GM23338 (cell line): ENCODE measurements at regions not wholly inside any gene's neighbourhood (a gene's known extent, or its start where the extent isn't known, plus 50 kb on each side); places are given as distances from the start of the nearest gene placed in this dataset.

Experiments
- ATAC-seq: fragments of 200-7000 bp; cut with Tn5 transposase; 3 replicates; pipeline ENCODE4 v1.9.1; 2020
- DNase-seq: peaks from one replicate; pipeline ENCODE4 v3.0.0-alpha.2; 2015; ENCODE audit warnings: low spot score
- H2AFZ ChIP-seq: fragments of 200-600 bp; sonication (generic); 2 replicates; pipeline ENCODE4 v1.8.0; 2016; ENCODE audit warnings: antibody characterized with exemption, mild to moderate bottlenecking, moderate library complexity
- H3F3A ChIP-seq: fragments of 200-600 bp; sonication (generic); replicated peaks from 2 replicates; pipeline ENCODE4 v1.8.0; 2017; ENCODE audit warnings: antibody characterized with exemption, mixed run types, low read depth
- H3K27ac ChIP-seq: fragments of 200-600 bp; sonication (generic); 2 replicates; pipeline ENCODE4 v1.6.1; 2016; ENCODE audit warnings: low read depth
- H3K27me3 ChIP-seq: fragments of 200-600 bp; sonication (generic); 2 replicates; pipeline ENCODE4 v1.8.0; 2016; ENCODE audit warnings: mild to moderate bottlenecking, mixed run types, moderate library complexity; ENCODE audit not compliant: insufficient read depth
- H3K36me3 ChIP-seq: fragments of 200-600 bp; sonication (generic); 2 replicates; pipeline ENCODE4 v1.8.0; 2016; ENCODE audit warnings: mild to moderate bottlenecking; ENCODE audit not compliant: insufficient read depth
- H3K4me1 ChIP-seq: fragments of 200-600 bp; sonication (generic); 2 replicates; pipeline ENCODE4 v1.8.0; 2016; ENCODE audit warnings: mild to moderate bottlenecking, moderate library complexity; ENCODE audit not compliant: insufficient read depth
- H3K4me2 ChIP-seq: fragments of 200-600 bp; sonication (generic); 2 replicates; pipeline ENCODE4 v1.7.1; 2017; ENCODE audit warnings: mixed run types
- H3K4me3 ChIP-seq: fragments of 200-600 bp; sonication (generic); 2 replicates; pipeline ENCODE4 v1.6.1; 2016; ENCODE audit warnings: mixed run types
- H3K79me2 ChIP-seq: fragments of 200-600 bp; sonication (generic); replicated peaks from 2 replicates; pipeline ENCODE4 v1.8.0; 2017; ENCODE audit warnings: mild to moderate bottlenecking; ENCODE audit not compliant: insufficient read depth
- H3K9me2 ChIP-seq: fragments of 200-600 bp; sonication (generic); 2 replicates; pipeline ENCODE4 v1.8.0; 2017; ENCODE audit not compliant: insufficient read depth
- H4K20me1 ChIP-seq: fragments of 200-600 bp; sonication (generic); replicated peaks from 2 replicates; pipeline ENCODE4 v1.8.0; 2017; ENCODE audit warnings: mild to moderate bottlenecking; ENCODE audit not compliant: insufficient read depth
- H3K27ac Mint-ChIP-seq: 2 replicates; pipeline ENCODE4 v1.8.0; 2020; ENCODE audit warnings: inconsistent platforms, mild to moderate bottlenecking, moderate library complexity, mixed read lengths
- H3K27me3 Mint-ChIP-seq: 3 replicates; pipeline ENCODE4 v1.8.0; 2022; ENCODE audit warnings: low read depth, mild to moderate bottlenecking, moderate library complexity, mixed read lengths, inconsistent platforms; ENCODE audit not compliant: insufficient read depth, poor library complexity
- H3K36me3 Mint-ChIP-seq: 3 replicates; pipeline ENCODE4 v1.8.0; 2021; ENCODE audit warnings: low read depth, mild to moderate bottlenecking, inconsistent platforms, moderate library complexity, mixed read lengths
- H3K4me1 Mint-ChIP-seq: 3 replicates; pipeline ENCODE4 v1.8.0; 2020; ENCODE audit warnings: mild to moderate bottlenecking, inconsistent platforms, mixed read lengths
- H3K4me3 Mint-ChIP-seq: 3 replicates; pipeline ENCODE4 v1.8.0; 2021; ENCODE audit warnings: moderate library complexity, mild to moderate bottlenecking, inconsistent platforms, mixed read lengths
- H3K9me3 Mint-ChIP-seq: 3 replicates; pipeline ENCODE4 v1.8.0; 2020; ENCODE audit warnings: moderate library complexity, mild to moderate bottlenecking, inconsistent platforms, mixed read lengths
- EZH2 ChIP-seq: fragments of 200-600 bp; sonication (generic); IDR thresholded peaks from one replicate; pipeline ENCODE4 v1.8.0; 2017; ENCODE audit warnings: antibody characterized with exemption, mild to moderate bottlenecking, low read depth; ENCODE audit not compliant: unreplicated experiment
- JUNB ChIP-seq: IDR thresholded peaks from one replicate; pipeline ENCODE4 v1.6.1; 2016; ENCODE audit warnings: antibody characterized with exemption; ENCODE audit not compliant: unreplicated experiment
- STAT1 ChIP-seq: IDR thresholded peaks from one replicate; pipeline ENCODE4 v1.6.1; 2016; ENCODE audit warnings: antibody characterized with exemption; ENCODE audit not compliant: unreplicated experiment
- ZNF114 ChIP-seq: fragments of 250-450 bp; sonication (Bioruptor Pico); IDR thresholded peaks from 2 replicates; pipeline ENCODE4 v1.5.0; 2020; ENCODE audit warnings: mild to moderate bottlenecking, moderate library complexity
- TF ChIP-seq, protein P1 (sequence below): IDR thresholded peaks from one replicate; pipeline ENCODE4 v1.6.1; 2018; ENCODE audit warnings: antibody characterized with exemption; ENCODE audit not compliant: unreplicated experiment
- TF ChIP-seq, protein P2 (sequence below): fragments of 250-450 bp; sonication (Bioruptor Pico); IDR thresholded peaks from 2 replicates; pipeline ENCODE4 v1.5.0; 2020; ENCODE audit warnings: mild to moderate bottlenecking, moderate library complexity

DNA sequence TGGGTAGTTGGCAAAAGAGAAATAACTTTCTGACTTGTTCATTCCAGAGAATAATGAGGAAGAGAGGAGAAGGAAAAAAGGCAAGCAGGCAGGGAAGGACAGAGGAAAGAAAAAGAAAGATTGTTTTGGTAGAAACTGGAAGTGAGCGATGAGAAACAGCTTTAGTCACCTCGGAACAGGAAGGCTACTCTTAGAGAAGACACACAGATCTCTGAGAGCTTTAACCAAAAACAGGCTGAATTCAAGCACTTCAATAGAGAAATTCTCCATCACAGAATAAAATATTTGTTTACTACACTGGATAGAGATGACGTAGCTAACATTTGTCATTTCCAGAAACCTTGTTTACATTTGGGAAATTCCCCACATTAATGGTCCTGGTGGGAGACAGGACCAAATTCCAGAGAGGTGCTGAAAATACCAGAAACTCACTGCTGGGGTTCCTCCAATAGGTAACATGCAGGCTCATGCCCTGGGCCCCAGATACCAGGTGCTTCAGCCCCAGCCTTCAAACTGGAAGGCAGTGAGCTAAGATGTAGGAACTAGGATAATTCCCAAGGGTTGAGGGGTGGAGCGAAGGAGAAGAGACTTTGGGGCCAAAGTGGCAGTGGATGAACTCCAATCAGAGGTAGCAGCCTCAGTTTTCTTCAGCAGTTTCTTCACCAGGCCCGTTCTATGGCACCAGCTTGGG lies 227.7 kb upstream of the GRAMD2B start:
- no peaks in the 10 kb centered on the region for H3F3A ChIP-seq
- H3K79me2 ChIP-seq, result no peaks in the 10 kb centered on the region
- peak overlapping the region; percentile 35; the same call in 1 of the 2 replicates for H2AFZ ChIP-seq
- no peaks in the 10 kb centered on the region for H3K9me2 ChIP-seq
- peaks cover 4% of the 10 kb centered on the region for H3K4me1 ChIP-seq
- no peaks in the 10 kb centered on the region for H4K20me1 ChIP-seq
- H3K4me3 ChIP-seq, result no peak overlapping the region
- Mint-ChIP-seq H3K36me3 (no peaks in the 10 kb centered on the region), H3K9me3 (no peaks in the 10 kb centered on the region), H3K27me3 (no peaks in the 10 kb centered on the region), H3K27ac (no peak overlapping the region), H3K4me1 (peaks cover 12% of the 10 kb centered on the region), H3K4me3 (no peak overlapping the region)
- no peaks in the 10 kb centered on the region for H3K36me3 ChIP-seq
- TF ChIP-seq, protein P1, sequence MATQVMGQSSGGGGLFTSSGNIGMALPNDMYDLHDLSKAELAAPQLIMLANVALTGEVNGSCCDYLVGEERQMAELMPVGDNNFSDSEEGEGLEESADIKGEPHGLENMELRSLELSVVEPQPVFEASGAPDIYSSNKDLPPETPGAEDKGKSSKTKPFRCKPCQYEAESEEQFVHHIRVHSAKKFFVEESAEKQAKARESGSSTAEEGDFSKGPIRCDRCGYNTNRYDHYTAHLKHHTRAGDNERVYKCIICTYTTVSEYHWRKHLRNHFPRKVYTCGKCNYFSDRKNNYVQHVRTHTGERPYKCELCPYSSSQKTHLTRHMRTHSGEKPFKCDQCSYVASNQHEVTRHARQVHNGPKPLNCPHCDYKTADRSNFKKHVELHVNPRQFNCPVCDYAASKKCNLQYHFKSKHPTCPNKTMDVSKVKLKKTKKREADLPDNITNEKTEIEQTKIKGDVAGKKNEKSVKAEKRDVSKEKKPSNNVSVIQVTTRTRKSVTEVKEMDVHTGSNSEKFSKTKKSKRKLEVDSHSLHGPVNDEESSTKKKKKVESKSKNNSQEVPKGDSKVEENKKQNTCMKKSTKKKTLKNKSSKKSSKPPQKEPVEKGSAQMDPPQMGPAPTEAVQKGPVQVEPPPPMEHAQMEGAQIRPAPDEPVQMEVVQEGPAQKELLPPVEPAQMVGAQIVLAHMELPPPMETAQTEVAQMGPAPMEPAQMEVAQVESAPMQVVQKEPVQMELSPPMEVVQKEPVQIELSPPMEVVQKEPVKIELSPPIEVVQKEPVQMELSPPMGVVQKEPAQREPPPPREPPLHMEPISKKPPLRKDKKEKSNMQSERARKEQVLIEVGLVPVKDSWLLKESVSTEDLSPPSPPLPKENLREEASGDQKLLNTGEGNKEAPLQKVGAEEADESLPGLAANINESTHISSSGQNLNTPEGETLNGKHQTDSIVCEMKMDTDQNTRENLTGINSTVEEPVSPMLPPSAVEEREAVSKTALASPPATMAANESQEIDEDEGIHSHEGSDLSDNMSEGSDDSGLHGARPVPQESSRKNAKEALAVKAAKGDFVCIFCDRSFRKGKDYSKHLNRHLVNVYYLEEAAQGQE, result no peak
- TF ChIP-seq JUNB, result no peak
- TF ChIP-seq STAT1, result no peak
- TF ChIP-seq, protein P2, sequence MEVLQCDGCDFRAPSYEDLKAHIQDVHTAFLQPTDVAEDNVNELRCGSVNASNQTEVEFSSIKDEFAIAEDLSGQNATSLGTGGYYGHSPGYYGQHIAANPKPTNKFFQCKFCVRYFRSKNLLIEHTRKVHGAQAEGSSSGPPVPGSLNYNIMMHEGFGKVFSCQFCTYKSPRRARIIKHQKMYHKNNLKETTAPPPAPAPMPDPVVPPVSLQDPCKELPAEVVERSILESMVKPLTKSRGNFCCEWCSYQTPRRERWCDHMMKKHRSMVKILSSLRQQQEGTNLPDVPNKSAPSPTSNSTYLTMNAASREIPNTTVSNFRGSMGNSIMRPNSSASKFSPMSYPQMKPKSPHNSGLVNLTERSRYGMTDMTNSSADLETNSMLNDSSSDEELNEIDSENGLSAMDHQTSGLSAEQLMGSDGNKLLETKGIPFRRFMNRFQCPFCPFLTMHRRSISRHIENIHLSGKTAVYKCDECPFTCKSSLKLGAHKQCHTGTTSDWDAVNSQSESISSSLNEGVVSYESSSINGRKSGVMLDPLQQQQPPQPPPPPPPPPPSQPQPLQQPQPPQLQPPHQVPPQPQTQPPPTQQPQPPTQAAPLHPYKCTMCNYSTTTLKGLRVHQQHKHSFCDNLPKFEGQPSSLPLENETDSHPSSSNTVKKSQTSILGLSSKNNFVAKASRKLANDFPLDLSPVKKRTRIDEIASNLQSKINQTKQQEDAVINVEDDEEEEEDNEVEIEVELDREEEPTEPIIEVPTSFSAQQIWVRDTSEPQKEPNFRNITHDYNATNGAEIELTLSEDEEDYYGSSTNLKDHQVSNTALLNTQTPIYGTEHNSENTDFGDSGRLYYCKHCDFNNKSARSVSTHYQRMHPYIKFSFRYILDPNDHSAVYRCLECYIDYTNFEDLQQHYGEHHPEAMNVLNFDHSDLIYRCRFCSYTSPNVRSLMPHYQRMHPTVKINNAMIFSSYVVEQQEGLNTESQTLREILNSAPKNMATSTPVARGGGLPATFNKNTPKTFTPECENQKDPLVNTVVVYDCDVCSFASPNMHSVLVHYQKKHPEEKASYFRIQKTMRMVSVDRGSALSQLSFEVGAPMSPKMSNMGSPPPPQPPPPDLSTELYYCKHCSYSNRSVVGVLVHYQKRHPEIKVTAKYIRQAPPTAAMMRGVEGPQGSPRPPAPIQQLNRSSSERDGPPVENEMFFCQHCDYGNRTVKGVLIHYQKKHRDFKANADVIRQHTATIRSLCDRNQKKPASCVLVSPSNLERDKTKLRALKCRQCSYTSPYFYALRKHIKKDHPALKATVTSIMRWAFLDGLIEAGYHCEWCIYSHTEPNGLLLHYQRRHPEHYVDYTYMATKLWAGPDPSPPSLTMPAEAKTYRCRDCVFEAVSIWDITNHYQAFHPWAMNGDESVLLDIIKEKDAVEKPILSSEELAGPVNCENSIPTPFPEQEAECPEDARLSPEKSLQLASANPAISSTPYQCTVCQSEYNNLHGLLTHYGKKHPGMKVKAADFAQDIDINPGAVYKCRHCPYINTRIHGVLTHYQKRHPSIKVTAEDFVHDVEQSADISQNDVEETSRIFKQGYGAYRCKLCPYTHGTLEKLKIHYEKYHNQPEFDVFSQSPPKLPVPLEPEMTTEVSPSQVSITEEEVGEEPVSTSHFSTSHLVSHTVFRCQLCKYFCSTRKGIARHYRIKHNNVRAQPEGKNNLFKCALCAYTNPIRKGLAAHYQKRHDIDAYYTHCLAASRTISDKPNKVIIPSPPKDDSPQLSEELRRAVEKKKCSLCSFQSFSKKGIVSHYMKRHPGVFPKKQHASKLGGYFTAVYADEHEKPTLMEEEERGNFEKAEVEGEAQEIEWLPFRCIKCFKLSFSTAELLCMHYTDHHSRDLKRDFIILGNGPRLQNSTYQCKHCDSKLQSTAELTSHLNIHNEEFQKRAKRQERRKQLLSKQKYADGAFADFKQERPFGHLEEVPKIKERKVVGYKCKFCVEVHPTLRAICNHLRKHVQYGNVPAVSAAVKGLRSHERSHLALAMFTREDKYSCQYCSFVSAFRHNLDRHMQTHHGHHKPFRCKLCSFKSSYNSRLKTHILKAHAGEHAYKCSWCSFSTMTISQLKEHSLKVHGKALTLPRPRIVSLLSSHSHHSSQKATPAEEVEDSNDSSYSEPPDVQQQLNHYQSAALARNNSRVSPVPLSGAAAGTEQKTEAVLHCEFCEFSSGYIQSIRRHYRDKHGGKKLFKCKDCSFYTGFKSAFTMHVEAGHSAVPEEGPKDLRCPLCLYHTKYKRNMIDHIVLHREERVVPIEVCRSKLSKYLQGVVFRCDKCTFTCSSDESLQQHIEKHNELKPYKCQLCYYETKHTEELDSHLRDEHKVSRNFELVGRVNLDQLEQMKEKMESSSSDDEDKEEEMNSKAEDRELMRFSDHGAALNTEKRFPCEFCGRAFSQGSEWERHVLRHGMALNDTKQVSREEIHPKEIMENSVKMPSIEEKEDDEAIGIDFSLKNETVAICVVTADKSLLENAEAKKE (CRISPR knock-in tag), result no peak
- no peak for TF ChIP-seq EZH2
- no peak for TF ChIP-seq ZNF114
- no peak for ATAC-seq
- H3K27me3 ChIP-seq, result no peaks in the 10 kb centered on the region
- DNase-seq, result no peak
- H3K27ac ChIP-seq, result no peak overlapping the region
- no peak overlapping the region for H3K4me2 ChIP-seq
